ENCODE measurements at regions not wholly inside any gene's neighbourhood (a gene's known extent, or its start where the extent isn't known, plus 50 kb on each side); places are given as distances from the start of the nearest gene placed in this dataset.

DNA sequence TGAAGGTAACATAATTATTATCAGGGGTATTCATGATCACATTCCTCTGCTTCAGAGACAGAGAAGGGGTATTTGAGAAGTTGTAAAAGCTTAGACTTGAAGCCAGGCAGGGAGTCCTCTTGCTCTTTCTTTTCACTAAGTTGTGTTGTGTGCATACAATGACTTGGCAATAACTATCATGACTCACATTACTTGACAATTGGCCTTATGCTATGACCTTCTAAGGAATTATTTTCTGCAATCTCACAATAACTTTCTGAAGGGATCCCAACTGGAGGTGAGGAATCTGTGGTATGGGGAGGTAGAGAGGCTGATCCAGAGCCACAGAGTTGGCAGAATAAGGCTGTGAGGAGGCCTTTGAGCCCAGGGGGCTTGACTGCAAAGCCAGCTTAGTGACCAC is 622.3 kb downstream of the MTRR start:
- no peaks in the 10 kb centered on the region for H3K27me3 ChIP-seq (ENCODE audit: insufficient read depth, low read length)
- H3K9me3 ChIP-seq (ENCODE audit: low read length): 0 out of 2 replicates have a peak, but pooled peaks cover 2% of the 10 kb centered on the region
- no peaks in the 10 kb centered on the region for H3K79me2 ChIP-seq (ENCODE audit: insufficient read depth, low read length)
- H3K4me3 ChIP-seq (ENCODE audit: low read depth, low read length, poor library complexity, severe bottlenecking): no peak overlapping the region
- H3K36me3 ChIP-seq (ENCODE audit: insufficient read depth, low read length): no peaks in the 10 kb centered on the region
- H2AFZ ChIP-seq (ENCODE audit: low read length): no peak overlapping the region
- no peak overlapping the region for H3K27ac ChIP-seq (ENCODE audit: low read depth, low read length, poor library complexity, severe bottlenecking)
- no peaks in the 10 kb centered on the region for H4K20me1 ChIP-seq (ENCODE audit: insufficient read depth, low read length)
- no peak overlapping the region for H3K4me2 ChIP-seq (ENCODE audit: low read length)
- TF ChIP-seq EZH2 (IDR thresholded peaks at IDR 0.05; ENCODE audit: borderline replicate concordance, low read length) (no peak), CTCF (IDR thresholded peaks at IDR 0.05; ENCODE audit: low read length) (no peak)
- H3K9me2 ChIP-seq (ENCODE audit: low read depth, low read length): no peaks in the 10 kb centered on the region
- H3K9ac ChIP-seq (ENCODE audit: low read length): no peak overlapping the region
- H3K4me1 ChIP-seq (ENCODE audit: insufficient read depth, low read length, severe bottlenecking): no peaks in the 10 kb centered on the region
- no peaks in the 10 kb centered on the region for H3F3A ChIP-seq (ENCODE audit: insufficient read depth, low read length)

- H3K4me2 ChIP-seq (ENCODE audit: low read length): no peak overlapping the region
Observed at GRCh38 chr5:8493176-8493575, 624.2 kb downstream of the MTRR start.

DNA sequence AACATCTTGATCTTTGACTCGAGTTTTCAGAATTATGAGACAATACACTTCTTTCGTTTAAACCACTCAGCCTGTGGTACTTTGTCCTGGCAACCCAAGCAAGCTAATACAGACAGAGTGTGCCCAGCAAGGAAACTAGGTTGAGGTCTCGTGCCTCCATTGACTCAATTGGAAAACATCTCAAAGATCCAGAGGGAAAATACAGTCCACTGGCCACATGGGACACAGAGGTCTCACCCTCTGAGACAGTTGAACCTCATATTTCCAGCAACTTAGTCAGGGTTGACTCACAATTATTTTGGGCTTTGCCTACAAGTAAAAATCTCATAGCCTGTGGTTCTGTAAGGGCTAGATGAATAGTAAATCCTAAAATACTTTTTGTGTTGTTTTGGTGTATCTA is 631.5 kb downstream of the MTRR start:
- H3K9ac ChIP-seq (ENCODE audit: low read length): no peak overlapping the region
- H3K4me2 ChIP-seq (ENCODE audit: low read length): no peak overlapping the region
- no peak overlapping the region for H3K4me3 ChIP-seq (ENCODE audit: low read depth, low read length, poor library complexity, severe bottlenecking)
- TF ChIP-seq EZH2 (IDR thresholded peaks at IDR 0.05; ENCODE audit: borderline replicate concordance, low read length): no peak
- TF ChIP-seq CTCF (IDR thresholded peaks at IDR 0.05; ENCODE audit: low read length): no peak
- H3K36me3 ChIP-seq (ENCODE audit: insufficient read depth, low read length): no peaks in the 10 kb centered on the region
- H3K4me1 ChIP-seq (ENCODE audit: insufficient read depth, low read length, severe bottlenecking): no peaks in the 10 kb centered on the region
- H4K20me1 ChIP-seq (ENCODE audit: insufficient read depth, low read length): no peaks in the 10 kb centered on the region
- H3K27ac ChIP-seq (ENCODE audit: low read depth, low read length, poor library complexity, severe bottlenecking): no peak overlapping the region
- no peaks in the 10 kb centered on the region for H3F3A ChIP-seq (ENCODE audit: insufficient read depth, low read length)
- no peaks in the 10 kb centered on the region for H3K9me3 ChIP-seq (ENCODE audit: low read length)
- no peak overlapping the region for H2AFZ ChIP-seq (ENCODE audit: low read length)
- no peaks in the 10 kb centered on the region for H3K79me2 ChIP-seq (ENCODE audit: insufficient read depth, low read length)
- H3K27me3 ChIP-seq (ENCODE audit: insufficient read depth, low read length): no peaks in the 10 kb centered on the region
- no peaks in the 10 kb centered on the region for H3K9me2 ChIP-seq (ENCODE audit: low read depth, low read length)

More at GRCh38 chr5:8493176-8493575, 624.2 kb downstream of the MTRR start:
- Histone ChIP-seq H3K4me3 (ENCODE audit: low read depth, low read length, poor library complexity, severe bottlenecking) (no peak overlapping the region), H3K9ac (ENCODE audit: low read length) (no peak overlapping the region), H3K36me3 (ENCODE audit: insufficient read depth, low read length) (no peaks in the 10 kb centered on the region), H3F3A (ENCODE audit: insufficient read depth, low read length) (no peaks in the 10 kb centered on the region), H3K79me2 (ENCODE audit: insufficient read depth, low read length) (no peaks in the 10 kb centered on the region), H3K27me3 (ENCODE audit: insufficient read depth, low read length) (no peaks in the 10 kb centered on the region), H3K9me2 (ENCODE audit: low read depth, low read length) (no peaks in the 10 kb centered on the region), H3K27ac (ENCODE audit: low read depth, low read length, poor library complexity, severe bottlenecking) (no peak overlapping the region), H2AFZ (ENCODE audit: low read length) (no peak overlapping the region), H4K20me1 (ENCODE audit: insufficient read depth, low read length) (no peaks in the 10 kb centered on the region), H3K9me3 (ENCODE audit: low read length) (0 out of 2 replicates have a peak, but pooled peaks cover 2% of the 10 kb centered on the region), H3K4me1 (ENCODE audit: insufficient read depth, low read length, severe bottlenecking) (no peaks in the 10 kb centered on the region)
- TF ChIP-seq EZH2 (IDR thresholded peaks at IDR 0.05; ENCODE audit: borderline replicate concordance, low read length) (no peak), CTCF (IDR thresholded peaks at IDR 0.05; ENCODE audit: low read length) (no peak)

Data from OCI-LY1 (cell line).